CD14-positive monocyte (primary cell): ENCODE measurements at regions not wholly inside any gene's neighbourhood (a gene's known extent, or its start where the extent isn't known, plus 50 kb on each side); places are given as distances from the start of the nearest gene placed in this dataset.

Experiments
- DNase-seq, 3 donors: peaks; one replicate each; pipeline ENCODE4 v3.0.0-alpha.2; 2011 to 2022
- H2AFZ ChIP-seq: 2 replicates; pipeline ENCODE4 v1.6.0; 2012; ENCODE audit warnings: mild to moderate bottlenecking, low read depth, low read length, inconsistent platforms; ENCODE audit not compliant: insufficient read depth, poor library complexity, severe bottlenecking
- H3K27ac ChIP-seq, 2 donors: 1 replicate in 1 of 2; 2 replicates in 1 of 2; pipeline ENCODE4 v1.5.1; 2012 to 2013; ENCODE audit warnings: low read length in 2 of 2, control low read depth in 1 of 2, inconsistent platforms in 1 of 2, low read depth in 1 of 2, mild to moderate bottlenecking in 1 of 2
- H3K27me3 ChIP-seq, 2 donors: one replicate each; pipeline versions ENCODE4 v1.6.0 to v1.6.1; 2011 to 2013; ENCODE audit warnings: low read length in 2 of 2; ENCODE audit not compliant: control insufficient read depth in 2 of 2, insufficient read depth in 2 of 2
- H3K36me3 ChIP-seq, 2 donors: replicated peaks in 1 of 2; 1 replicate in 1 of 2; 2 replicates in 1 of 2; pipeline versions ENCODE4 v1.5.1 to v1.6.1; 2012 to 2013; ENCODE audit warnings: low read length in 2 of 2, control low read depth in 1 of 2, inconsistent platforms in 1 of 2, mild to moderate bottlenecking in 1 of 2; ENCODE audit not compliant: insufficient read depth in 2 of 2, control insufficient read depth in 1 of 2
- H3K4me1 ChIP-seq, 2 donors: 1 replicate in 1 of 2; 2 replicates in 1 of 2; pipeline versions ENCODE4 v1.5.1 to v1.6.1; 2012 to 2013; ENCODE audit warnings: low read length in 2 of 2, control low read depth in 1 of 2, inconsistent platforms in 1 of 2, mild to moderate bottlenecking in 1 of 2, moderate library complexity in 1 of 2; ENCODE audit not compliant: insufficient read depth in 2 of 2, control insufficient read depth in 1 of 2
- H3K4me2 ChIP-seq: replicated peaks from 2 replicates; pipeline ENCODE3; 2012; ENCODE audit warnings: low read length, moderate library complexity, mild to moderate bottlenecking; ENCODE audit not compliant: poor library complexity, severe bottlenecking; ENCODE audit errors: extremely low read depth
- H3K4me3 ChIP-seq, 3 experiments: fragments of 200-600 bp in 1 of 3; sonication (generic) in 1 of 3; replicated peaks in 1 of 3; 1 replicate in 2 of 3; 2 replicates in 1 of 3; pipeline ENCODE4 v1.5.1; 2011 to 2013; ENCODE audit warnings: low read length in 3 of 3, mild to moderate bottlenecking in 3 of 3, control low read depth in 2 of 3, low read depth in 2 of 3, inconsistent platforms in 1 of 3, moderate library complexity in 1 of 3
- H3K79me2 ChIP-seq: 2 replicates; pipeline ENCODE4 v1.6.0; 2012; ENCODE audit warnings: mild to moderate bottlenecking, control low read depth, inconsistent platforms, low read length, moderate library complexity; ENCODE audit not compliant: insufficient read depth
- H3K9ac ChIP-seq: 2 replicates; pipeline ENCODE4 v1.6.0; 2017; ENCODE audit warnings: low read length, mild to moderate bottlenecking; ENCODE audit not compliant: insufficient read depth, poor library complexity, severe bottlenecking
- H3K9me3 ChIP-seq, 2 donors: replicated peaks in 1 of 2; 1 replicate in 1 of 2; 2 replicates in 1 of 2; pipeline versions ENCODE4 v1.5.1 to v1.6.1; 2012 to 2013; ENCODE audit warnings: low read length in 2 of 2, control low read depth in 1 of 2; ENCODE audit not compliant: control insufficient read depth in 1 of 2, insufficient read depth in 1 of 2
- H4K20me1 ChIP-seq: 2 replicates; pipeline ENCODE4 v1.6.0; 2012; ENCODE audit warnings: mild to moderate bottlenecking, low read length, control low read depth, moderate library complexity; ENCODE audit not compliant: insufficient read depth
- H3K27ac Mint-ChIP-seq, 7 donors: one replicate each; pipeline ENCODE4 v1.8.0; 2020; ENCODE audit warnings: mild to moderate bottlenecking in 7 of 7, mixed read lengths in 7 of 7, moderate library complexity in 6 of 7, inconsistent platforms in 2 of 7
- H3K27me3 Mint-ChIP-seq, 3 donors: one replicate each; pipeline ENCODE4 v1.8.0; 2021 to 2022; ENCODE audit warnings: low read depth in 3 of 3, mild to moderate bottlenecking in 3 of 3, mixed read lengths in 3 of 3, moderate library complexity in 3 of 3, inconsistent platforms in 1 of 3
- H3K36me3 Mint-ChIP-seq, 2 donors: one replicate each; pipeline ENCODE4 v1.8.0; 2020; ENCODE audit warnings: mixed read lengths in 2 of 2, inconsistent platforms in 1 of 2, mild to moderate bottlenecking in 1 of 2
- H3K4me1 Mint-ChIP-seq: one replicate; pipeline ENCODE4 v1.8.0; 2020; ENCODE audit warnings: mild to moderate bottlenecking, mixed read lengths
- H3K4me3 Mint-ChIP-seq, 2 donors: one replicate each; pipeline ENCODE4 v1.8.0; 2020; ENCODE audit warnings: mild to moderate bottlenecking in 2 of 2, mixed read lengths in 2 of 2, moderate library complexity in 1 of 2
- H3K9me3 Mint-ChIP-seq, 7 donors: one replicate each; pipeline ENCODE4 v1.8.0; 2020 to 2022; ENCODE audit warnings: mixed read lengths in 7 of 7, mild to moderate bottlenecking in 6 of 7, moderate library complexity in 6 of 7, inconsistent platforms in 2 of 7
- intact Hi-C, 2 donors: fragments of 100-400 bp; cut with micrococcal nuclease; formaldehyde crosslinking; loops; one replicate each; pipeline versions ENCODE4 v1.15.0 to v1.15.1; 2023
- TF ChIP-seq, protein P1 (sequence below): fragments of 200-600 bp; IDR thresholded peaks from one replicate; pipeline ENCODE4 v1.8.0; 2022; ENCODE audit warnings: antibody characterized with exemption, mild to moderate bottlenecking

DNA sequence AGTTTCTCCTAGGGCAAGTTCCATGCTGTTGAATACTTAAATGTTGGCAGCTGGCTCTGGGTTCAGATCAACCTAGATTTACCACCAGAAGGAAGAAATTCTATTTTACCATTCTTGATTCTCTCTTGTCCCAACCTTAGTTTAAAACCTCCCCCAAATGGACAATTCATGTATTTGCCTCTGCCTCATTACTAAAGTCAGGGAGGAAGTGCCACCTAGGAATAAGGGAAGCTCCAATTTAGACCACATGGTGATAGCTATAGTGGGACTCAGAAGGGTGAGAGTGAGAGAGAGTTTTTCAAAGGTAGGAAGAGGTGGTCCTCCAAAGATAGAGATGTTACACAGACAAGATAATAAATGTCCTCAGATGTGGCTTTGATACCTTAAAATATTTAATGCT lies 53.4 kb upstream of the PAM start:
- no peak overlapping the region for H3K9ac ChIP-seq
- no peaks in the 10 kb centered on the region for H4K20me1 ChIP-seq
- no peak overlapping the region for H3K4me3 ChIP-seq
- H3K4me1 ChIP-seq: no peaks in the 10 kb centered on the region
- no peaks in the 10 kb centered on the region for H3K27me3 ChIP-seq
- Mint-ChIP-seq H3K27me3 (peaks cover 0 to 2% (median 0%) of the 10 kb centered on the region in 3 donors), H3K9me3 (peaks cover 0 to 6% (median 0%) of the 10 kb centered on the region in 7 donors), H3K36me3 (no peaks in the 10 kb centered on the region), H3K4me1 (peaks cover 2% of the 10 kb centered on the region), H3K4me3 (no peak overlapping the region), H3K27ac (no peak overlapping the region)
- no peak overlapping the region for H3K27ac ChIP-seq
- DNase-seq: no peak
- no peaks in the 10 kb centered on the region for H3K9me3 ChIP-seq
- H2AFZ ChIP-seq: no peak overlapping the region
- TF ChIP-seq, protein P1, sequence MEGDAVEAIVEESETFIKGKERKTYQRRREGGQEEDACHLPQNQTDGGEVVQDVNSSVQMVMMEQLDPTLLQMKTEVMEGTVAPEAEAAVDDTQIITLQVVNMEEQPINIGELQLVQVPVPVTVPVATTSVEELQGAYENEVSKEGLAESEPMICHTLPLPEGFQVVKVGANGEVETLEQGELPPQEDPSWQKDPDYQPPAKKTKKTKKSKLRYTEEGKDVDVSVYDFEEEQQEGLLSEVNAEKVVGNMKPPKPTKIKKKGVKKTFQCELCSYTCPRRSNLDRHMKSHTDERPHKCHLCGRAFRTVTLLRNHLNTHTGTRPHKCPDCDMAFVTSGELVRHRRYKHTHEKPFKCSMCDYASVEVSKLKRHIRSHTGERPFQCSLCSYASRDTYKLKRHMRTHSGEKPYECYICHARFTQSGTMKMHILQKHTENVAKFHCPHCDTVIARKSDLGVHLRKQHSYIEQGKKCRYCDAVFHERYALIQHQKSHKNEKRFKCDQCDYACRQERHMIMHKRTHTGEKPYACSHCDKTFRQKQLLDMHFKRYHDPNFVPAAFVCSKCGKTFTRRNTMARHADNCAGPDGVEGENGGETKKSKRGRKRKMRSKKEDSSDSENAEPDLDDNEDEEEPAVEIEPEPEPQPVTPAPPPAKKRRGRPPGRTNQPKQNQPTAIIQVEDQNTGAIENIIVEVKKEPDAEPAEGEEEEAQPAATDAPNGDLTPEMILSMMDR: no peak
- no peak overlapping the region for H3K4me2 ChIP-seq
- H3K79me2 ChIP-seq: no peaks in the 10 kb centered on the region
- H3K36me3 ChIP-seq: no peaks in the 10 kb centered on the region
- intact Hi-C loops: no loop called here
